ENCODE measurements at regions not wholly inside any gene's neighbourhood (a gene's known extent, or its start where the extent isn't known, plus 50 kb on each side); places are given as distances from the start of the nearest gene placed in this dataset.

DNA sequence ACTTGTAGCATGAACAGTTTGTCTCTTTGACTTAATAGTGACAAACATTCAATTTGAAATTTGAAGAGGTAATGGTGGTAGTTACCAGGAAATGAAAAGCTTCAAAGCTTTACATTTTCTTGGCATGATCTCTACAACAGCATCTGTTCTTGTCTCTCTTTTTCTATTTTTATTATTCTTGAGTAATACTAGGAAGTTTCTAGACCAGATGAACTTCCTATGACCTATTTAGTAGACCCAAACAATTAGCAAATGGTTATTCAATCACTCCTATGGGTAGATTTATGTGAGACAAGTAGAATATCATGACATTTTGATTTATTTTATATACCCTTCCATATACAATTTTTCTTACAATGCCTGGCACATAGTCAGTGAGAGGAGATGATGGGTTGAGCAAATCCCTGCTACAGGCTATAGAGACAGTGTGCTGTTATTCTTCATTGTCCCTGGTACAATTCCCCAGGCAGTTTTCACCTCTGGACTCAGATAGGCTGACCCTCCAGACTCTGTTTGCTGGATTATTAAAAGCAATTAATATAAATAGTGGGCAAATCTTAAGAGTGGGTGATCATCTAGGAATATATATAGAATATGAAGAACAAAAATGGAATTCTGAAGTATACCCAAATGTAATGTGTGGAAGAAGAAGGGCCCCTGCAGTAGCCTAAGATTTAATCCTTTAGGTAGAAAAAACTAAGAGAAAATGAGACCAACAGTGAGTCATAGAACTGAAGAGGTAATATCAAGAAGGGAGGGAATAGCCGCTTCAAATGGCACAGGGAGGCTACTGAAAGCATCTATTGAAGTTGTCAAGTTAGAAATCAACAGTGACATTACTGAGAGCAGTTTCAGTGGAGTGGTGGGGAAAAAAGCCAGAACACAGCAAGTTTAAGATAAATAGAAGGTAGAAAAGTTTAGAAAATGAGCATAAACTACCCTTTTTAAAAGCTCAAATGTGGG is 512.0 kb downstream of the FOXG1 start:
- no peak for TF ChIP-seq MAFK (IDR thresholded peaks at IDR 0.05; ENCODE audit: partially characterized antibody)
- TF ChIP-seq JUN (IDR thresholded peaks at IDR 0.05) = no peak

Data from A549 (cell line).